GM12891 (cell line): ENCODE measurements at regions not wholly inside any gene's neighbourhood (a gene's known extent, or its start where the extent isn't known, plus 50 kb on each side); places are given as distances from the start of the nearest gene placed in this dataset.

ENCODE experiments used
- POLR2A ChIP-seq: IDR thresholded peaks from 2 replicates; pipeline ENCODE4 v1.6.1; 2011; ENCODE audit warnings: low read depth, low read length, control low read depth
- POU2F2 ChIP-seq: IDR thresholded peaks from 2 replicates; pipeline ENCODE4 v1.6.1; 2011; ENCODE audit warnings: low read depth, mild to moderate bottlenecking, control low read depth, low read length, moderate library complexity

DNA sequence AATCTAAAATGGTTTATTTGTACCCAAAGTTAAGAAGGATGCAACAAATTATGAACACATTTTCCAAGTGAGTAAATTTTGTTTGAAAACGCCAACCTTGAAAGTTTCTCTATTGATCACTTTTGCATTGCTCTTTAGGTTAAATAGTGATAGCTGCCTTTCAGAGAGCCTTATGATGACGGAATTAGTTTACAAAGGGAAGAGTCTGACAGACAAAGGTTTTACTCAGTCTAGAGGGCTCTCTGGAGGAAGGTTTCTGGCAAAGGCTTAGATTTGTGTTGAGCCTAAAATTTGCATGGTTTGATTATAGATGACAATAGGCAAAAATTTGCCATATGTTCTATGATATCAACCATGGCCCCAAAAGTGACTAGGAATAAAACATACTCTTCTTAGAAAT, 95.9 kb upstream of the RUNX1 start:
- TF ChIP-seq POLR2A (no peak), POU2F2 (no peak)
